SK-N-SH treated with all-trans-retinoic acid at 6 μM for 48 hours (cell line): ENCODE measurements at regions not wholly inside any gene's neighbourhood (a gene's known extent, or its start where the extent isn't known, plus 50 kb on each side); places are given as distances from the start of the nearest gene placed in this dataset.

Source experiments
- ATAC-seq: fragments of 200-7000 bp; cut with Tn5 transposase; 3 replicates; pipeline ENCODE4 v1.9.1; 2020; ENCODE audit warnings: mild to moderate bottlenecking, moderate library complexity
- BACH2 ChIP-seq: fragments of 250-450 bp; sonication (Bioruptor Pico); IDR thresholded peaks from 2 replicates; pipeline ENCODE4 v1.9.0; 2021; ENCODE audit warnings: mild to moderate bottlenecking, borderline replicate concordance
- CSDC2 ChIP-seq: fragments of 250-450 bp; sonication (Bioruptor Pico); IDR thresholded peaks from 2 replicates; pipeline ENCODE4 v1.5.0; 2020; ENCODE audit warnings: mild to moderate bottlenecking, moderate library complexity
- ESRRG ChIP-seq: fragments of 250-450 bp; sonication (Bioruptor Pico); IDR thresholded peaks from 2 replicates; pipeline ENCODE4 v1.6.1; 2021; ENCODE audit warnings: mild to moderate bottlenecking
- GLIS3 ChIP-seq: fragments of 250-450 bp; sonication (Bioruptor Pico); IDR thresholded peaks from 2 replicates; pipeline ENCODE4 v1.5.0; 2020; ENCODE audit warnings: mild to moderate bottlenecking, moderate library complexity
- ISL1 ChIP-seq: fragments of 250-450 bp; sonication (Bioruptor Pico); IDR thresholded peaks from 2 replicates; pipeline ENCODE4 v2.1.2; 2022; ENCODE audit warnings: mild to moderate bottlenecking, moderate library complexity
- OSR1 ChIP-seq: fragments of 250-450 bp; sonication (Bioruptor Pico); IDR thresholded peaks from 2 replicates; pipeline ENCODE4 v1.8.0; 2022; ENCODE audit warnings: moderate library complexity, mild to moderate bottlenecking, inconsistent platforms
- PPARA ChIP-seq: fragments of 250-450 bp; sonication (Bioruptor Pico); IDR thresholded peaks from 2 replicates; pipeline ENCODE4 v1.5.0; 2020; ENCODE audit warnings: mild to moderate bottlenecking, borderline replicate concordance
- RARB ChIP-seq: fragments of 250-450 bp; sonication (Bioruptor Pico); IDR thresholded peaks from 2 replicates; pipeline ENCODE4 v1.8.0; 2021; ENCODE audit warnings: mild to moderate bottlenecking, moderate library complexity
- SNAI2 ChIP-seq: fragments of 250-450 bp; sonication (Bioruptor Pico); IDR thresholded peaks from 2 replicates; pipeline ENCODE4 v1.5.0; 2020; ENCODE audit warnings: mild to moderate bottlenecking, moderate library complexity
- TCF4 ChIP-seq: fragments of 250-450 bp; sonication (Bioruptor Pico); IDR thresholded peaks from 2 replicates; pipeline ENCODE4 v1.8.0; 2021; ENCODE audit warnings: mild to moderate bottlenecking, moderate library complexity, borderline replicate concordance
- TOX ChIP-seq: fragments of 250-450 bp; sonication (Bioruptor Pico); IDR thresholded peaks from 2 replicates; pipeline ENCODE4 v1.8.0; 2021; ENCODE audit warnings: mild to moderate bottlenecking, moderate library complexity, borderline replicate concordance
- ZC3H10 ChIP-seq: fragments of 250-450 bp; sonication (Bioruptor Pico); IDR thresholded peaks from 2 replicates; pipeline ENCODE4 v1.5.1; 2021; ENCODE audit warnings: mild to moderate bottlenecking, moderate library complexity
- ZFP3 ChIP-seq: fragments of 250-450 bp; sonication (Bioruptor Pico); IDR thresholded peaks from 2 replicates; pipeline ENCODE4 v1.5.0; 2020; ENCODE audit warnings: mild to moderate bottlenecking, moderate library complexity
- ZFP30 ChIP-seq: fragments of 450-650 bp; formaldehyde crosslinking; IDR thresholded peaks from 2 replicates; pipeline ENCODE4 v1.5.0; 2022; ENCODE audit warnings: mild to moderate bottlenecking, moderate library complexity
- ZNF565 ChIP-seq: fragments of 450-650 bp; formaldehyde crosslinking; conservative IDR thresholded peaks from 2 replicates; pipeline ENCODE4 v1.5.0; 2020; ENCODE audit warnings: low read depth, mild to moderate bottlenecking, moderate library complexity
- ZNF70 ChIP-seq: fragments of 450-650 bp; formaldehyde crosslinking; IDR thresholded peaks from 2 replicates; pipeline ENCODE4 v1.5.0; 2020; ENCODE audit warnings: mild to moderate bottlenecking, moderate library complexity
- ZNF8 ChIP-seq: fragments of 450-650 bp; formaldehyde crosslinking; IDR thresholded peaks from 2 replicates; pipeline ENCODE4 v1.5.0; 2020; ENCODE audit warnings: mild to moderate bottlenecking, moderate library complexity
- TF ChIP-seq, protein P1 (sequence below): fragments of 250-450 bp; sonication (Bioruptor Pico); IDR thresholded peaks from 2 replicates; pipeline ENCODE4 v1.8.0; 2021; ENCODE audit warnings: low read depth, mild to moderate bottlenecking, moderate library complexity, borderline replicate concordance
- TF ChIP-seq, protein P2 (sequence below): fragments of 250-450 bp; sonication (Bioruptor Pico); IDR thresholded peaks from 2 replicates; pipeline ENCODE4 v1.8.0; 2020; ENCODE audit warnings: mild to moderate bottlenecking, moderate library complexity, borderline replicate concordance
- TF ChIP-seq, protein P3 (sequence below): fragments of 250-450 bp; sonication (Bioruptor Pico); IDR thresholded peaks from 2 replicates; pipeline ENCODE4 v1.5.1; 2020; ENCODE audit warnings: low read depth, mild to moderate bottlenecking, moderate library complexity
- TF ChIP-seq, protein P4 (sequence below): fragments of 250-450 bp; sonication (Bioruptor Pico); IDR thresholded peaks from 2 replicates; pipeline ENCODE4 v1.5.0; 2020; ENCODE audit warnings: mild to moderate bottlenecking, moderate library complexity
- TF ChIP-seq, protein P5 (sequence below): fragments of 250-450 bp; sonication (Bioruptor Pico); IDR thresholded peaks from 2 replicates; pipeline ENCODE4 v1.5.1; 2021; ENCODE audit warnings: mild to moderate bottlenecking, moderate library complexity

DNA sequence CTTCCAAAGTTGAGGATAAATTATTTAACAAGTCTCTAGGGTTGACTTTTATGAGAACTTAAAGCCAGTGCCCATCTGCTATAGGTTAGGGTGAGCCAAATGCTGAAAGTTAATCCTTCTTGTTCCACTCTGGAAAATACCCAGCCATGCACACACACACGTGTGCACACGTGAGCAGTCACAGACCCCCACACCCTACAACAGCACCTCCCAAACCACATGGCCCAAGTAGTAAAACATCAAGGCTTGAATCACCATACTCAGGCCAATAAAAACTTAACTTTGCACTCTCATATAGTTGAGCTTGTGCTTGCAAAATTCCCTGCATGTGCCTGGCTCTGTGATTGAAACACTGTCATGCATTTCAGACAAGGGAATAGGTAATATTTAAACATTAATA is 467.6 kb downstream of the ARHGEF28 start:
- ATAC-seq, result no peak
- TF ChIP-seq, protein P1, sequence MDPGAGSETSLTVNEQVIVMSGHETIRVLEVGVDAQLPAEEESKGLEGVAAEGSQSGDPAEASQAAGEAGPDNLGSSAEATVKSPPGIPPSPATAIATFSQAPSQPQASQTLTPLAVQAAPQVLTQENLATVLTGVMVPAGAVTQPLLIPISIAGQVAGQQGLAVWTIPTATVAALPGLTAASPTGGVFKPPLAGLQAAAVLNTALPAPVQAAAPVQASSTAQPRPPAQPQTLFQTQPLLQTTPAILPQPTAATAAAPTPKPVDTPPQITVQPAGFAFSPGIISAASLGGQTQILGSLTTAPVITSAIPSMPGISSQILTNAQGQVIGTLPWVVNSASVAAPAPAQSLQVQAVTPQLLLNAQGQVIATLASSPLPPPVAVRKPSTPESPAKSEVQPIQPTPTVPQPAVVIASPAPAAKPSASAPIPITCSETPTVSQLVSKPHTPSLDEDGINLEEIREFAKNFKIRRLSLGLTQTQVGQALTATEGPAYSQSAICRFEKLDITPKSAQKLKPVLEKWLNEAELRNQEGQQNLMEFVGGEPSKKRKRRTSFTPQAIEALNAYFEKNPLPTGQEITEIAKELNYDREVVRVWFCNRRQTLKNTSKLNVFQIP (CRISPR knock-in tag), result no peak
- TF ChIP-seq, protein P2, sequence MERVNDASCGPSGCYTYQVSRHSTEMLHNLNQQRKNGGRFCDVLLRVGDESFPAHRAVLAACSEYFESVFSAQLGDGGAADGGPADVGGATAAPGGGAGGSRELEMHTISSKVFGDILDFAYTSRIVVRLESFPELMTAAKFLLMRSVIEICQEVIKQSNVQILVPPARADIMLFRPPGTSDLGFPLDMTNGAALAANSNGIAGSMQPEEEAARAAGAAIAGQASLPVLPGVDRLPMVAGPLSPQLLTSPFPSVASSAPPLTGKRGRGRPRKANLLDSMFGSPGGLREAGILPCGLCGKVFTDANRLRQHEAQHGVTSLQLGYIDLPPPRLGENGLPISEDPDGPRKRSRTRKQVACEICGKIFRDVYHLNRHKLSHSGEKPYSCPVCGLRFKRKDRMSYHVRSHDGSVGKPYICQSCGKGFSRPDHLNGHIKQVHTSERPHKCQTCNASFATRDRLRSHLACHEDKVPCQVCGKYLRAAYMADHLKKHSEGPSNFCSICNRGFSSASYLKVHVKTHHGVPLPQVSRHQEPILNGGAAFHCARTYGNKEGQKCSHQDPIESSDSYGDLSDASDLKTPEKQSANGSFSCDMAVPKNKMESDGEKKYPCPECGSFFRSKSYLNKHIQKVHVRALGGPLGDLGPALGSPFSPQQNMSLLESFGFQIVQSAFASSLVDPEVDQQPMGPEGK (CRISPR knock-in tag), result no peak
- no peak for TF ChIP-seq ZNF70 (CRISPR knock-in tag)

DNA sequence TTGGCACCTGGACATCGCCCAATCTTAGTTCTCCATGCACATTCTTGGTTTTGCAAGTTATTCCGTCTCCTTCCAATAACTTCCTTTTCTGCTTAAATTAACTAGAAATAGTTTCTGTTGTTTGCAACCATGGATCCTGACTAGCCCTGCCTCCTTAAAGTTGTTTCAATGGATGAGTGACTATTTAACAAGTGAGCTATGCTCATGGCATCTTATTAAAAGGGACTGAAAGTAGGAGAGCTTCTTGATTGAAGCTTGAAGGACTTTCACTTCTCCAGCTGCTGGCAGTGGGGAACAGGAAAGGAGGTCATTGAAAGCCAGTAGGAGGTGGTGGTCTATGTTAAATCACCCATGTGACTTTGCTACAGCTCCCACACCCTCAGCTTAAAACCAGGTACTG is 466.8 kb downstream of the ARHGEF28 start:
- TF ChIP-seq RARB (CRISPR knock-in tag) (no peak), TOX (no peak), SNAI2 (no peak), OSR1 (CRISPR knock-in tag) (no peak), ZNF70 (CRISPR knock-in tag) (no peak), ESRRG (CRISPR knock-in tag) (no peak), CSDC2 (CRISPR knock-in tag) (no peak), ZNF565 (no peak), ISL1 (CRISPR knock-in tag) (no peak), BACH2 (CRISPR knock-in tag) (no peak), ZC3H10 (CRISPR knock-in tag) (no peak), TCF4 (CRISPR knock-in tag) (no peak), PPARA (no peak), ZFP3 (CRISPR knock-in tag) (no peak), ZNF8 (CRISPR knock-in tag) (no peak), ZFP30 (CRISPR knock-in tag) (no peak), GLIS3 (CRISPR knock-in tag) (no peak)
- TF ChIP-seq, protein P2 (CRISPR knock-in tag), result no peak
- TF ChIP-seq, protein P3, sequence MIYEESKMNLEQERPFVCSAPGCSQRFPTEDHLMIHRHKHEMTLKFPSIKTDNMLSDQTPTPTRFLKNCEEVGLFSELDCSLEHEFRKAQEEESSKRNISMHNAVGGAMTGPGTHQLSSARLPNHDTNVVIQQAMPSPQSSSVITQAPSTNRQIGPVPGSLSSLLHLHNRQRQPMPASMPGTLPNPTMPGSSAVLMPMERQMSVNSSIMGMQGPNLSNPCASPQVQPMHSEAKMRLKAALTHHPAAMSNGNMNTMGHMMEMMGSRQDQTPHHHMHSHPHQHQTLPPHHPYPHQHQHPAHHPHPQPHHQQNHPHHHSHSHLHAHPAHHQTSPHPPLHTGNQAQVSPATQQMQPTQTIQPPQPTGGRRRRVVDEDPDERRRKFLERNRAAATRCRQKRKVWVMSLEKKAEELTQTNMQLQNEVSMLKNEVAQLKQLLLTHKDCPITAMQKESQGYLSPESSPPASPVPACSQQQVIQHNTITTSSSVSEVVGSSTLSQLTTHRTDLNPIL (CRISPR knock-in tag), result no peak
- TF ChIP-seq, protein P4, sequence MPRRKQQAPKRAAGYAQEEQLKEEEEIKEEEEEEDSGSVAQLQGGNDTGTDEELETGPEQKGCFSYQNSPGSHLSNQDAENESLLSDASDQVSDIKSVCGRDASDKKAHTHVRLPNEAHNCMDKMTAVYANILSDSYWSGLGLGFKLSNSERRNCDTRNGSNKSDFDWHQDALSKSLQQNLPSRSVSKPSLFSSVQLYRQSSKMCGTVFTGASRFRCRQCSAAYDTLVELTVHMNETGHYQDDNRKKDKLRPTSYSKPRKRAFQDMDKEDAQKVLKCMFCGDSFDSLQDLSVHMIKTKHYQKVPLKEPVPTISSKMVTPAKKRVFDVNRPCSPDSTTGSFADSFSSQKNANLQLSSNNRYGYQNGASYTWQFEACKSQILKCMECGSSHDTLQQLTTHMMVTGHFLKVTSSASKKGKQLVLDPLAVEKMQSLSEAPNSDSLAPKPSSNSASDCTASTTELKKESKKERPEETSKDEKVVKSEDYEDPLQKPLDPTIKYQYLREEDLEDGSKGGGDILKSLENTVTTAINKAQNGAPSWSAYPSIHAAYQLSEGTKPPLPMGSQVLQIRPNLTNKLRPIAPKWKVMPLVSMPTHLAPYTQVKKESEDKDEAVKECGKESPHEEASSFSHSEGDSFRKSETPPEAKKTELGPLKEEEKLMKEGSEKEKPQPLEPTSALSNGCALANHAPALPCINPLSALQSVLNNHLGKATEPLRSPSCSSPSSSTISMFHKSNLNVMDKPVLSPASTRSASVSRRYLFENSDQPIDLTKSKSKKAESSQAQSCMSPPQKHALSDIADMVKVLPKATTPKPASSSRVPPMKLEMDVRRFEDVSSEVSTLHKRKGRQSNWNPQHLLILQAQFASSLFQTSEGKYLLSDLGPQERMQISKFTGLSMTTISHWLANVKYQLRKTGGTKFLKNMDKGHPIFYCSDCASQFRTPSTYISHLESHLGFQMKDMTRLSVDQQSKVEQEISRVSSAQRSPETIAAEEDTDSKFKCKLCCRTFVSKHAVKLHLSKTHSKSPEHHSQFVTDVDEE (CRISPR knock-in tag), result no peak
- no peak for ATAC-seq

DNA sequence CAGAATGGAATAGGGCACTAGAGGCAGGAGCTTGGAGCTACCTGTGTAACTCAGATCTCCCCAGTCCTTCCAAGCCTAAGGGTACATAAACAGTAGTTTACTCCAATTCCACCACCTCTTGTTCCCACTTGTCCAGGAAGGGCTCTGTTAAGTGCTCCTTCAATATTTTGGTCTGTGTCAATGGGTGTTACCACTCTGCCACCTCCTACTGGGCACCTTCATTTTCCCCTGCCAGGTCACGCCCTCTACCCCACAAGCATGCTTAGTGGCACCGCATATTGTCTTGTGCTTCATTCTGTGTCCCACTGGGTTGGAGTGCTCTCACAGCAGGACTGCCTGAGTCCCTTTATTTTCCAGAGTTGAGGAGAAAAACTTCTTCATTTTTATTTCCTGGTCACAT is 459.8 kb downstream of the ARHGEF28 start:
- TF ChIP-seq, protein P5, sequence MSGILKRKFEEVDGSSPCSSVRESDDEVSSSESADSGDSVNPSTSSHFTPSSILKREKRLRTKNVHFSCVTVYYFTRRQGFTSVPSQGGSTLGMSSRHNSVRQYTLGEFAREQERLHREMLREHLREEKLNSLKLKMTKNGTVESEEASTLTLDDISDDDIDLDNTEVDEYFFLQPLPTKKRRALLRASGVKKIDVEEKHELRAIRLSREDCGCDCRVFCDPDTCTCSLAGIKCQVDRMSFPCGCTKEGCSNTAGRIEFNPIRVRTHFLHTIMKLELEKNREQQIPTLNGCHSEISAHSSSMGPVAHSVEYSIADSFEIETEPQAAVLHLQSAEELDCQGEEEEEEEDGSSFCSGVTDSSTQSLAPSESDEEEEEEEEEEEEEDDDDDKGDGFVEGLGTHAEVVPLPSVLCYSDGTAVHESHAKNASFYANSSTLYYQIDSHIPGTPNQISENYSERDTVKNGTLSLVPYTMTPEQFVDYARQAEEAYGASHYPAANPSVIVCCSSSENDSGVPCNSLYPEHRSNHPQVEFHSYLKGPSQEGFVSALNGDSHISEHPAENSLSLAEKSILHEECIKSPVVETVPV (CRISPR knock-in tag), result no peak
- TF ChIP-seq PPARA (no peak), ZNF8 (CRISPR knock-in tag) (no peak), ESRRG (CRISPR knock-in tag) (no peak), ZNF70 (CRISPR knock-in tag) (no peak), ZC3H10 (CRISPR knock-in tag) (no peak), RARB (CRISPR knock-in tag) (no peak), TCF4 (CRISPR knock-in tag) (no peak), SNAI2 (no peak)
- TF ChIP-seq, protein P3 (CRISPR knock-in tag), result no peak
- TF ChIP-seq, all 23 proteins: peak for 0
- ATAC-seq, result no peak
